GM12874 (cell line): ENCODE measurements at regions not wholly inside any gene's neighbourhood (a gene's known extent, or its start where the extent isn't known, plus 50 kb on each side); places are given as distances from the start of the nearest gene placed in this dataset.

Experiments
- TF ChIP-seq, protein P1 (sequence below): IDR thresholded peaks from 2 replicates; pipeline ENCODE4 v1.5.1; 2011; ENCODE audit warnings: low read depth, mild to moderate bottlenecking, control low read depth, low read length, moderate library complexity; ENCODE audit not compliant: insufficient read depth

- TF ChIP-seq, protein P1, sequence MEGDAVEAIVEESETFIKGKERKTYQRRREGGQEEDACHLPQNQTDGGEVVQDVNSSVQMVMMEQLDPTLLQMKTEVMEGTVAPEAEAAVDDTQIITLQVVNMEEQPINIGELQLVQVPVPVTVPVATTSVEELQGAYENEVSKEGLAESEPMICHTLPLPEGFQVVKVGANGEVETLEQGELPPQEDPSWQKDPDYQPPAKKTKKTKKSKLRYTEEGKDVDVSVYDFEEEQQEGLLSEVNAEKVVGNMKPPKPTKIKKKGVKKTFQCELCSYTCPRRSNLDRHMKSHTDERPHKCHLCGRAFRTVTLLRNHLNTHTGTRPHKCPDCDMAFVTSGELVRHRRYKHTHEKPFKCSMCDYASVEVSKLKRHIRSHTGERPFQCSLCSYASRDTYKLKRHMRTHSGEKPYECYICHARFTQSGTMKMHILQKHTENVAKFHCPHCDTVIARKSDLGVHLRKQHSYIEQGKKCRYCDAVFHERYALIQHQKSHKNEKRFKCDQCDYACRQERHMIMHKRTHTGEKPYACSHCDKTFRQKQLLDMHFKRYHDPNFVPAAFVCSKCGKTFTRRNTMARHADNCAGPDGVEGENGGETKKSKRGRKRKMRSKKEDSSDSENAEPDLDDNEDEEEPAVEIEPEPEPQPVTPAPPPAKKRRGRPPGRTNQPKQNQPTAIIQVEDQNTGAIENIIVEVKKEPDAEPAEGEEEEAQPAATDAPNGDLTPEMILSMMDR = no peak
Measured at GRCh38 chr4:11869191-11869870, 440.6 kb upstream of the HS3ST1 start.

- TF ChIP-seq, protein P1 = no peak
Measured at GRCh38 chr4:11866391-11866790, 437.7 kb upstream of the HS3ST1 start.

GRCh38 chr4:11860996-11861395 is 432.3 kb upstream of the HS3ST1 start:
- TF ChIP-seq, protein P1 = no peak

DNA sequence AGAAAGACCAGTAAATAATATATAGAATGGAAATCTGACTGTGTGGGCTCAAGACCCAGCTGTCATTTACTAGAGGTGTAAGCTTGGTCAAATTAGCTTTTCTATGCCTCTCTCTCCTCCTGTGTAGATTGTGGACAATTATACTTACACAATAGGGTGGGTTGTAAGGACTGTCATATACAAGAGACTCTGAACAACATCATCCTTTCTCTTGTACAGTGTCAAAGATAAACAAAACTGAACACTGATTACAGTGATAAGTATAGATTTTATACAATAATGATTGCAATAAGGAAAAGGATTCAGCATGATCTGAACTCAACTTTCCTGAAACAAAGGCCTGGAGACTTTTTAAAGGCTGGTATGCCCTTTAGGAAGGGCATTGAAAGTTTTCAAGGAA is 429.2 kb upstream of the HS3ST1 start:
- TF ChIP-seq, protein P1 = no peak

GRCh38 chr4:11847167-11847566 is 418.5 kb upstream of the HS3ST1 start:
- TF ChIP-seq, protein P1 = no peak

DNA sequence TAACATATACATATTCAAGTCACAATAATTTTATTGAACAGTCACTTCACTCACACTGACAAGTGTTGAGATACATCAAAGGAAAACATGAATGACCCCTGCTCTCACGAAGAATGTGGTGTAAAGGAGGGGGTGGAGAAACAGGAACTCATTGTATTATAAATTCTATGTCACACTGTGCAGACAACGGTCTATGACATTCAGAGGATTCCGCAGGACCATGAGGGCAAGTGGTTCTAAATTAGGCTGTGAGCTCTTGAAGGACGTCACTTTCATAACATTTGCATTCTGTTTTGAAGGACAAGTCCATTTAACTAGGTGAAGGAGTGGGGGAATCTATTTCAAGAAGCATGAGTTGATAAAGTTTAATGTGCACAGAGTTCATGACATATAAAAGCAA is 415.2 kb upstream of the HS3ST1 start:
- TF ChIP-seq, protein P1 = no peak

DNA sequence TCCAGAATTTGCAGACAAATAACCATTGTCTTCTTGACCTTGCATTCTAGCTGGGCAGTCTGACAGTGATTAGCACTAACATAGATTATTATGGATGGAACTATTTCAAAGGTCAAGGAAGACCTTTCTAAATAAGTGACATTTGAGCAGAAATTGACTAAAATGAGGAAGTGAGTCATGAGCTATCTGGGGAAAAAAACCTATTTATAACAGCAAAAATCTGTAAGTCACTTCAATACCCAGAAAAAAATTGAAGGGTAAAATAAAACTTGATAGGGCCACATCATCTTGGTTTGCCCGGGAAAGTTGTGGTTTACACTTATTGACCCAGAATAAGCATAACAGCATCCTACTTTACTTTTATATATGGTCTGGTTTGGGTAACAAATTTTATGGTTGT is 414.6 kb upstream of the HS3ST1 start:
- TF ChIP-seq, protein P1 = no peak
